NCI-H748 (cell line): ENCODE measurements at regions not wholly inside any gene's neighbourhood (a gene's known extent, or its start where the extent isn't known, plus 50 kb on each side); places are given as distances from the start of the nearest gene placed in this dataset.
A peak's percentile ranks its signal among the peaks of the same experiment; 100 is the strongest.
"Not testable (repeated sequence)": the region's sequence is repeated elsewhere in the genome, so short reads cannot be mapped to it uniquely, and the experiment has no call there.

Source experiments
- DNase-seq: peaks from one replicate; lab custom pipeline; 2025; ENCODE audit not compliant: unreplicated experiment; lab: John Stamatoyannopoulos, UW

- peak; percentile 45 for DNase-seq
Measured at GRCh38 chr6:22349051-22349450, 52.2 kb upstream of the PRL start.

- DNase-seq, result no peak
Measured at GRCh38 chr6:22349528-22349927, 52.7 kb upstream of the PRL start.

GRCh38 chr6:22350109-22350508, 53.3 kb upstream of the PRL start:
- DNase-seq, result peak; percentile 82

GRCh38 chr6:22353101-22353500, 56.3 kb upstream of the PRL start:
- DNase-seq, result no peak

- DNase-seq, result no peak
Measured at GRCh38 chr6:22356362-22356940, 59.6 kb upstream of the PRL start.

- no peak for DNase-seq
Measured at GRCh38 chr6:22357724-22358189, 60.9 kb upstream of the PRL start.

GRCh38 chr6:22361576-22361975, 64.7 kb upstream of the PRL start:
- DNase-seq, result no peak

GRCh38 chr6:22362361-22362760, 65.5 kb upstream of the PRL start:
- DNase-seq, result peak; percentile 89

- peak; percentile 88 for DNase-seq
Measured at GRCh38 chr6:22363166-22363713, 66.4 kb upstream of the PRL start.

- peak; percentile 52 for DNase-seq
Measured at GRCh38 chr6:22363714-22364239, 66.9 kb upstream of the PRL start.

GRCh38 chr6:22364306-22364705, 67.5 kb upstream of the PRL start:
- no peak for DNase-seq

GRCh38 chr6:22366214-22366613, 69.4 kb upstream of the PRL start:
- DNase-seq, result no peak

- DNase-seq, result no peak
Measured at GRCh38 chr6:22367346-22367745, 70.5 kb upstream of the PRL start.

GRCh38 chr6:22368794-22369193, 72.0 kb upstream of the PRL start:
- no peak for DNase-seq

GRCh38 chr6:22372922-22373321, 76.1 kb upstream of the PRL start:
- no peak for DNase-seq

- not testable (repeated sequence) for DNase-seq
Measured at GRCh38 chr6:22374950-22375349, 78.1 kb upstream of the PRL start.

- DNase-seq, result not testable (repeated sequence)
Measured at GRCh38 chr6:22376293-22376692, 79.5 kb upstream of the PRL start.

- DNase-seq, result not testable (repeated sequence)
Measured at GRCh38 chr6:22378536-22378935, 81.7 kb upstream of the PRL start.

GRCh38 chr6:22380236-22380635, 83.4 kb upstream of the PRL start:
- DNase-seq, result no peak

- no peak for DNase-seq
Measured at GRCh38 chr6:22381845-22382544, 85.2 kb upstream of the PRL start.

- no peak for DNase-seq
Measured at GRCh38 chr6:22383016-22383415, 86.2 kb upstream of the PRL start.

- DNase-seq, result no peak
Measured at GRCh38 chr6:22392711-22393110, 95.9 kb upstream of the PRL start.
